Upper lobe of left lung (tissue), 4 donors: ENCODE measurements at regions not wholly inside any gene's neighbourhood (a gene's known extent, or its start where the extent isn't known, plus 50 kb on each side); places are given as distances from the start of the nearest gene placed in this dataset.

ENCODE experiments used
- CTCF ChIP-seq, 6 experiments: fragments of 450-650 bp in 4 of 6; fragments of 200-600 bp in 2 of 6; sonication (generic) in 2 of 6; IDR thresholded peaks; one replicate each; pipeline ENCODE4 v1.5.1; 2016 to 2019; ENCODE audit warnings: antibody characterized with exemption in 6 of 6
- EP300 ChIP-seq, 4 donors: sonication (generic); formaldehyde crosslinking; IDR thresholded peaks; one replicate each; pipeline ENCODE4 v1.5.1; 2017; ENCODE audit warnings: antibody characterized with exemption in 4 of 4, control low read depth in 2 of 4
- POLR2A ChIP-seq, 4 donors: fragments of 450-650 bp; IDR thresholded peaks; one replicate each; pipeline ENCODE4 v1.5.1; 2016 to 2017; ENCODE audit warnings: antibody characterized with exemption in 4 of 4, mild to moderate bottlenecking in 2 of 4
- POLR2AphosphoS5 ChIP-seq, 2 donors: sonication (generic); formaldehyde crosslinking; IDR thresholded peaks; one replicate each; pipeline ENCODE4 v1.5.1; 2017; ENCODE audit warnings: antibody characterized with exemption in 2 of 2

- no peak for TF ChIP-seq POLR2A (IDR thresholded peaks at IDR 0.05)
- TF ChIP-seq CTCF (IDR thresholded peaks at IDR 0.05), result no peak
- no peak for TF ChIP-seq POLR2AphosphoS5 (IDR thresholded peaks at IDR 0.05)
- no peak for TF ChIP-seq EP300 (IDR thresholded peaks at IDR 0.05)
These were observed 1083.8 kb upstream of the KLHL29 start for GRCh38 chr2:22301228-22301627.
